ENCODE measurements at regions not wholly inside any gene's neighbourhood (a gene's known extent, or its start where the extent isn't known, plus 50 kb on each side); places are given as distances from the start of the nearest gene placed in this dataset.
A peak's percentile ranks its signal among the peaks of the same experiment; 100 is the strongest.
"Not testable (repeated sequence)": the region's sequence is repeated elsewhere in the genome, so short reads cannot be mapped to it uniquely, and the experiment has no call there.

DNA sequence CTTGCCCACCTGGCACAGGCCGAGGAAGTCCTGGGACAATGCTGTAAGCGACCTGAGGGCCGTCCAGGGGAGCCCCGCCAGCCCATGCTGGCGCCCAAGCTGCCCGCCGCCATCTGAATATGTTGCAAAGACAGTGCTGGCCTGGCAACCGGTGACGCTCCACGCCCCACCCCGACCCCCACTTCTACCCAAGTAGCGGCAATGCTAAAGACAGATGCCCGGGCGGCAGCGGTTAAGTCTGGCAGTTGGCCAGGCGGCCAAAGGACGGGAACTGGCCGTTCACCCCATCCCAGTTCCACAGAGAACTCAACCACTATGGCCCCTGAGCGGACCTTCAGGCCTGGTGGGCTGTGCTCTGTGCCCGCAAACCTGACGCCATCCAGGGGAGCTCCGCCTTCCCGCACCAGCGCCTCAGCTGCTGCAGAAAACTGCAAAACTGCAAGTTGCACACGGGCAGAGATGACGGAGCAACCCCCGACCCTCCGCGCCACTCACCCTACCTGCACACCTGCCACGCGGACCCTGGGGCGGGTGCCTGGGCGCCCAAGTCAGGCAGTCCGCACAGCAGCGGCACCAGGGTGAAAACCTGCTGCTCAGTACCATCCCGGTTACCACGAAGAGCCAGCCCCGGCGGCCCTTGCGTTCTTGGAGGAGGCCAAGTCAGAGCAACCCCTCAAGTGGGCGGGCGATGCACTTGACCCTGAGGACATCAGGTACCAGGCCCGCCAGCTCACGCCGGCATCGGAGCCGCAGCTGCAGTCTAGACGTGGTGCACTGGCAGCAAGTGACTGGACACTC is 667.6 kb downstream of the SPATA31A6 start:
- CTCF ChIA-PET; POLR2A ChIA-PET; DNase-seq (ENCODE audit: low read depth, low spot score); H3K4me3 ChIP-seq (ENCODE audit: low read depth, low read length): not testable (repeated sequence)

DNA sequence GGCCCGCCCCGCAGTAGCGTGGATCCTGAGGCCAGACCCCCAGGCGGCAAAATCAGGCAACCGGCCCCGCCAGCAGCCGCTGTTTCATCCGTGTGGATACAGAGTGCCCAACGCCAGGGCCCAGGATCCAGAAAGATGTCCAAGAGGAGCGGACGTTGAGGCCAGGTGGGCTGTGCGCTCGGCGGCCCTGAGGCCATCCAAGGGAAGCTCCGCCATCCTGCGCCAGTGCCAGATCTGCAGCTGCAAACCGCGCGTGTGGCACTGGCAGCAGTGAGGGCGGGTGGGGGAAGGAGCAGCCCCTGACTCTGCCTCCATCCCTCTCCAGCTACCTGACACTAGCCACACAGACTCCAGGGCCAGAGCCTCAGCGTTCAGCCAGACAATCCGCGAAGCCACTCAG is 668.2 kb downstream of the SPATA31A6 start:
- CTCF ChIA-PET; DNase-seq (ENCODE audit: low read depth, low spot score); H3K4me3 ChIP-seq (ENCODE audit: low read depth, low read length); POLR2A ChIA-PET: not testable (repeated sequence)

DNA sequence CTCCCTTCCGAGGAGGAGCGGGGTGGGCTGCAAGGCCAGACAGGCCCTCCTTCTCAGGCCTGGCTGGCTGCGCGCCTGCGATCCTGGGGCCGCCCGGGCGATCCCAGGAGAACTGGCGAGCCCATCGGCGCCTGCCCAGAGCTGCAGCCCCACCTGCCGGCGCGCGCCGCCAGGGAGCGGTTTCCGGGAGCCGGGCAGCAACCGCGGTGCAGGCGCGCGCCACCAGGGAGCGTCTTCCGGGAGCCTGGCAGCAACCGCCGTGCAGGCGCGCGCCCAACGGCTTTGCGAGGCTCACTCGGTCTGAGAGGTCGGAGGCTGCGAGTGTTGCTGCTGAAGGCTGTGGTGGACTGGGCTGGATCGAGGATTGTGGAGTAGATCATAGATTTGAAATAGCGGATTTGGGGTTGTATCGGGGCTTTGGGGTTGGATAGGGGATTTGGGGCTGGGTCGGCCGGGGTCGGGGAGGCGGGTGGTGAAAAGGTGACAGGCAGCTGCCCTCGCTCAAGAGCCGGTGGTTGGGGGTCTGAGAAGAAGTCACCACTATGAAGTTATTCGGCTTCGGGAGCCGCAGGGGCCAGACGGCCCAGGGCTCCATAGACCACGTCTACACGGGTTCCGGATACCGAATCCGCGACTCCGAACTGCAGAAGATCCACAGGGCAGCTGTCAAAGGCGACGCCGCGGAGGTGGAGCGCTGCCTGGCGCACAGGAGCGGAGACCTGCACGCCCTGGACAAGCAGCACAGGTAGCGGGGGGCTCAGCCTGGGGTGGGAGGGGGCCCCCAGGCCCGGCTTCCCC is 668.9 kb downstream of the SPATA31A6 start:
- CTCF ChIA-PET; POLR2A ChIA-PET; DNase-seq (ENCODE audit: low read depth, low spot score): not testable (repeated sequence)
- H3K4me3 ChIP-seq (ENCODE audit: low read depth, low read length): peak overlapping the region; percentile 40
- TF ChIP-seq, protein P1, sequence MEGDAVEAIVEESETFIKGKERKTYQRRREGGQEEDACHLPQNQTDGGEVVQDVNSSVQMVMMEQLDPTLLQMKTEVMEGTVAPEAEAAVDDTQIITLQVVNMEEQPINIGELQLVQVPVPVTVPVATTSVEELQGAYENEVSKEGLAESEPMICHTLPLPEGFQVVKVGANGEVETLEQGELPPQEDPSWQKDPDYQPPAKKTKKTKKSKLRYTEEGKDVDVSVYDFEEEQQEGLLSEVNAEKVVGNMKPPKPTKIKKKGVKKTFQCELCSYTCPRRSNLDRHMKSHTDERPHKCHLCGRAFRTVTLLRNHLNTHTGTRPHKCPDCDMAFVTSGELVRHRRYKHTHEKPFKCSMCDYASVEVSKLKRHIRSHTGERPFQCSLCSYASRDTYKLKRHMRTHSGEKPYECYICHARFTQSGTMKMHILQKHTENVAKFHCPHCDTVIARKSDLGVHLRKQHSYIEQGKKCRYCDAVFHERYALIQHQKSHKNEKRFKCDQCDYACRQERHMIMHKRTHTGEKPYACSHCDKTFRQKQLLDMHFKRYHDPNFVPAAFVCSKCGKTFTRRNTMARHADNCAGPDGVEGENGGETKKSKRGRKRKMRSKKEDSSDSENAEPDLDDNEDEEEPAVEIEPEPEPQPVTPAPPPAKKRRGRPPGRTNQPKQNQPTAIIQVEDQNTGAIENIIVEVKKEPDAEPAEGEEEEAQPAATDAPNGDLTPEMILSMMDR (IDR thresholded peaks at IDR 0.05; ENCODE audit: insufficient read depth, low read length, missing control alignments): peak; percentile 19

DNA sequence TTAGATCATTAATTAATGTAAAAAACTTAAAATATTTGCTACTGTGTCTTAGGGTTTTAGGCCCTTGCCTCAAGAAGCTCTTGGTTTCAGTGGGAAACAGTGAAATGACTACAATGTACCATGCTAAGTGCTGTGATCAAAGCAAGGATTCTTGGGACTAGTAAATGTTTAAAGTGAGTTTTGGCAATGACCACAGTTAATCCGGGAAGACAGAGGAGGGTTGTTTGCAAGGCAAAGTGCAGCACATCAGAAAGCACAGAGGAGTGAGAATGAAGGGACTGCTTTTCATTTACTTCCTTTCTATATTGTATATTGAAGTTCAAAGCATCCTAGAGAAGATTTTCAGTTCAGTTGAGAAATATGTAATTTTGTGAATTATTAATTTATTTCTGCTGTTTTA is 676.7 kb downstream of the SPATA31A6 start:
- CTCF ChIA-PET; POLR2A ChIA-PET; H3K4me3 ChIP-seq (ENCODE audit: low read depth, low read length); DNase-seq (ENCODE audit: low read depth, low spot score): not testable (repeated sequence)

DNA sequence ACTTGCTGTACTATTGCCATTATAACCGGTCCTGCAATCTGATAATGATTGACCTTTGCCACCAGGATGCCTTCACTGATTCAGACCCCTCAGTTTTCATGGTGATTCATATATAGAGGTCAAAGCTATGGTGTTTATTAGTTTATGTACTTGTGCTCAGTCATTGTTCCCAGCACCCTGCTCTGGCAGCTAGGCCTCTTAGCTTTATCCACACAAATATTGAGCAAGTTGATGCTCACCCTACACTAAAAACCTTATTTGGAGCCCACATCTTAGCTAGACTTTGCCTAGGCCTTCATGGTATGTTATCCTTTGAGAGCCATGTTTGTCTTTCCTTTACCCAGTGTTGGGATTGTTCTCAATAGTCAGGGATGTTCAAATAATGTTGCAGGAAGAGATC is 679.0 kb downstream of the SPATA31A6 start:
- CTCF ChIA-PET; DNase-seq (ENCODE audit: low read depth, low spot score); POLR2A ChIA-PET; H3K4me3 ChIP-seq (ENCODE audit: low read depth, low read length): not testable (repeated sequence)
